ENCODE measurements at regions not wholly inside any gene's neighbourhood (a gene's known extent, or its start where the extent isn't known, plus 50 kb on each side); places are given as distances from the start of the nearest gene placed in this dataset.

GRCh38 chr9:108212184-108212583, 643.6 kb downstream of the ACTL7B start:
- no peak for DNase-seq

GRCh38 chr9:108211411-108211955, 644.3 kb downstream of the ACTL7B start:
- no peak for DNase-seq

DNA sequence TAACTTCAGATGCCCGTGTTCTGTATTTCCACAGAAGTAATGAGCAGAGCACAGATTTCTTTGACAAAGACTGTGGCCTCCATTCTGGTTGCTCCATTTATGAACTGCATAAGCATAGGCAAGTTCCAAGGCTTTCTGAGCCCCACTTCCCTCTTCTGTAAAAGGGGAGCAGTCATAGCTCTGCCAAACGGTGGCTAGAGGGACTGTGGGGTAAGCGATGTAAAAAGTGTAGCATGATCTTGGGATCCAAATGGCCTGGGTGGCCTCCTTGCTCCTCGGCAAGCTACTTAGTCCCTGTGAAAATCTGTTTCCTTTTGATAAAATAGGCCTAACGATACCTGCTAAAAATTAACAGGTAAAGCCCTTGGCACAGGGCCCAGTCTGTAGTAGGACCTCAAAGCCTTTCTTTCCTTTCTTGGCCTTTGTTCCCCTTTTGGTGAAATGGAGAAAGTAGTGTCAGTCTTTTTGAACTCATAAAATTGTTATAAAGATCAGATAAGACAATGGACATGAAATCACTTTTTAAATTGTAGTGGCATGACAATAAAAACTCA, 646.6 kb downstream of the ACTL7B start:
- DNase-seq: no peak

DNA sequence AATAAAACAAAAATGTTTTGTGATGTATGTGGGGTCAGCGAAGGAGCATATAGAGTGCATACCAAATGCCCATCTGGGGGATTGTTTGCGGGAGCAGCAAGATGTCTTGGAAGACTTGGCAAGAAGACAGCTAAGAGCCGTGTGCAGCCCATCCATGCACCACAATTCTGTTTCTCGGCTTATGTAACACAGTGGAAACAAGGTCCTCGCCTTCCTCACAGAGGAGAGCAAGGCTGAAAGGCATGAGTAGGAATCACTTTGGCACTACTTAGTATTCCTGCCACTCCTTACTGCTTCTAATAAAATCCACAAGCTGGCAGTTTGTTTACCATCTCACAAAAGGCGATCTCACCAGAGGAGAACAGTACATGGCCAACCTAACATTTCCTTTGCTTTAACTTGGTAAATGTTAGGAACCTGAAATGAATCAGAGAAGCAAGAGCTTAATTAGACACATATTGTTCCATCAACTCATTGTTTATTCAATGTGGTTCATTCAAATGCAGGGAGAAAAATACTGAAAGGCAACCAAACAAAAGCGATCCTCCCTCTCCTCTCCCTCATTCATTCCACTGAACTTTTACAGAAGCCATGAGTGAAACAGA, 648.1 kb downstream of the ACTL7B start:
- DNase-seq: no peak

GRCh38 chr9:108205276-108205675, 650.5 kb downstream of the ACTL7B start:
- DNase-seq: no peak

GRCh38 chr9:108197899-108198298, 657.9 kb downstream of the ACTL7B start:
- DNase-seq: no peak

GRCh38 chr9:108197008-108197365, 658.8 kb downstream of the ACTL7B start:
- no peak for DNase-seq

DNA sequence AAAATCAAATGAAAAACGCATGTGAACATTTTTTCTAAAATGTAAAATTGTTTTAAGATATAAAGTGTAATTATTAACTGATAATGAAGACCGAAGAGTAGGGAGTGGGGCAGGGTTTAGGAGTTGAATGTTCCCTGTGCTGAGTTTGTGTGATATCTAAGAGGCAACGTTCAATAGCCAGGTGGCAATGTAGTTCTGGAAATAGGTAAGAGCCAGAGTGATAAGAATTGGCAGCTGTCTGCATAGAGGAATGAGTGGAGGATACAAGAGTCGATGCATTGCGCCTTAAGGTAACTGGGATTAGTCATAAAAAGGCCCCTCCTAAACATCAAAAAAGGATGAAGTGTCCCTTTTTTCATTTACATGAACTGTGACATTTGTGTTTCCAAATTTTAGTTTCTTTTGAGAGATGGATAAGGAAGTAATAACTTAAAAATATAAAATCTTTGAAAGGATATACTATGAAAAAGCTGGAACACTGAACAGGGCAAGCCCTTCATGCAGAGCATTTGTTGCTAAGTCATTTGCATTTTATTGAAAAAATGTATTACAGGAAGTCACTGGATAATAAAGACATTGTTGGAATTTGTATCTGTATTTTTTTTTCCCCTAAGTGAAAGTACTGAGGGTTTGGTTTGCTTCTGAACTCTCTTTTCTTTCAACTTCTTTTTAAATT, 659.3 kb downstream of the ACTL7B start:
- DNase-seq: no peak

GRCh38 chr9:108194154-108194553, 661.6 kb downstream of the ACTL7B start:
- no peak for DNase-seq

DNA sequence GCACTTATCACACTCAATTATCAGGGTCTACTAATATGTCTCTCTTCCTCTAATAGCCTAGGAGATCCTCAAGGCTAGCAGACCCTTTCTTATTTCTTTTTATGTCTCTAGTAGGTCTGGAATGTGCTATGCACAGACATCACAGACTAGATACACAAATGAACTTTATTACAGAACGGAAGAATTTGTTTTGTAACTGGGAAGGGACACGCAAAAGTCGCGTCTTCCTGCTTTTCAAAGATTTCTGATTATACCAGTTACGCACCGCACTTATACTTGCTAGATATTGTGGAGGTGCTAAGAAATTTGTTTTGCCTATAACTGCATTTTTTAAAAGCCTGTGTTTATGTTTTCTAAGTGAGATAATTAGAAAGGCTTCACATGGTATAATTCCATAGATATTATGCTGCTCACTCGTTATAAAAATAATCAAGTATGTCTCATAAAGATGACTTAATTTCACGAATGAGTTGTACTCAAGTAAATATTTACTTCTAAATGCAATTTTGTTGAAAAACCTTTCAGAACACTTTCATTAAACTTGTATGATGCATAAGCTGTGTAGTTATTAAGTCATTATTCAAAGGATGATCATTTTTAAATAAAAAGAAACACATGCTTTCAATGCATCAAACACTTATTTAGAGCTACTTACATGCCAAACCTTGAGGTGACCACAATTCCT, 662.6 kb downstream of the ACTL7B start:
- DNase-seq: no peak

DNA sequence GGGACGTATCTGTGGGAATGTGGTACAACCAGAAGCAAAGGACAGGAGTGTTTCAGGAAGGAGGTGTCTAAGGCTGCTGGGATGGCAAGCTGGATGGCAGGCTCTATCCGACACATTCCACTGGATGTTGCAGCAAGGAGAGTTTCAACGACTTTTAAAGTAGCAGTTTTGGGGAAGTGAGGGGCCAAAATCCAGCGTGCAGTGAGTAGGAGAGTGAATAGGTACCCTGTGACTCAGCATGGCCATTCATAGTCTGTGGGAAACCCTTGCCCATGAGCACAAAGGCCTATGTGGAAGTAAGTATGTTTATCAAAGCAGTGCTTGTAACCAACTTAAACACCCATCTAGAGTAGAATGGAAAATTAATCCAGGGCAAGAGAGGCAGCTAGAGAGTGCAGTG, 664.7 kb downstream of the ACTL7B start:
- DNase-seq: no peak

GRCh38 chr9:108188976-108189375, 666.8 kb downstream of the ACTL7B start:
- no peak for DNase-seq

- DNase-seq: no peak
Measured at GRCh38 chr9:108188482-108188881, 667.3 kb downstream of the ACTL7B start.

DNA sequence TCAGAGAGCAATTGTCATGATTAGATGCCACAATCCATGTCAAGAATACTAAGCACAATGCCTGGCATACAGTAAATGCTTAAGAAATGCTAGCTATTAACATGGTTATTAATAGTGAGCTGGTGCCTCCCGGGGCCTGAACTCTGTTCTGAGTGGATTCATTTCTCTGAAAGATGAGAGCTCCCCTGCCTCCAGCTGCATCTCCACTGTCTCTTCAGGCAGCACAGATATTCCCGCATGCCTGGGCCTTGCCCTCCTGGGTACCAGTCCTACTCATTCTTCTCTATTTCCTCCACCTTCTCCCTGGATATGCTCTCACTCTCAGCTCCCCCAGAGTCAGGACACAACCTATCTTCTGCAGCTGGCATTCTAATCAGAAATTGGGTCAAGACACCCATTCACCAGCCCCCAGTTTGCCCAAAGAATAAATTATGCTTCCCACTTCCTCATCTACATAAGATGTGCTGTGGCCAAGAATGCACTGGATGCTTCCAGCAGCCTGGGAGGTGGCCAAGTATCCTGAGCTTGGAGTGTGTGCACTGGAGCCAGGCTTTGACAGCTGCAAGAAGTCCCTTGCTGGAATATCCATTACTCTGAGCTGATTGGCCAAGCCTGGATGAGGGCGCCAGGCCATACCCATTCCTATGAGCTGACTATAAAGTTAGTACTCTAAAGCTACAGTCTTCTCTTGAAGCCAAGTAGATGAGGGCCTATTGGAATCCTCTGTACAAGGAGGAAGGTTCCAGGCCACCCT, 669.0 kb downstream of the ACTL7B start:
- DNase-seq: no peak

GRCh38 chr9:108185613-108186012, 670.2 kb downstream of the ACTL7B start:
- DNase-seq: no peak

GRCh38 chr9:108184941-108185340, 670.8 kb downstream of the ACTL7B start:
- no peak for DNase-seq

GRCh38 chr9:108184009-108184408, 671.8 kb downstream of the ACTL7B start:
- no peak for DNase-seq

DNA sequence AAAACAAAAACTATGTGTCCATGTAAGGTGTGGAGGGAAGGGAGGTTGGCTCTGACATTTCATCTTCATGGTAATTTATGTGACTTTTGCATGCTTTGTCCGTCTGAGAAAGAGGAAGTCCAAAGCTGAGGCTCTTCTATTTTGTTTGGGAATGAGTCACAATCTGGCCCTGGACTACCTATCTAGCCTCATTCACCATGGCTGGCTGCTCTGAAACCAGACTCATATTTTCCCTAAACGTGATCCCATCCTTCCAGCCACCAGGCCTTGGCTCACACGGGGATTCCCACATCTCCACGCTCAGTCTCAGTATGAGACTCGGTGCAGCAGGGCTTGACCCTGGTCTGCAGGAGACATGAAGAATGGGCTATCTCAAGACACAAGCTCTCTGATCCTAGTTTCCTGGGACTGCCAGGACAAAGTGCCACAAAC, 672.8 kb downstream of the ACTL7B start:
- no peak for DNase-seq

DNA sequence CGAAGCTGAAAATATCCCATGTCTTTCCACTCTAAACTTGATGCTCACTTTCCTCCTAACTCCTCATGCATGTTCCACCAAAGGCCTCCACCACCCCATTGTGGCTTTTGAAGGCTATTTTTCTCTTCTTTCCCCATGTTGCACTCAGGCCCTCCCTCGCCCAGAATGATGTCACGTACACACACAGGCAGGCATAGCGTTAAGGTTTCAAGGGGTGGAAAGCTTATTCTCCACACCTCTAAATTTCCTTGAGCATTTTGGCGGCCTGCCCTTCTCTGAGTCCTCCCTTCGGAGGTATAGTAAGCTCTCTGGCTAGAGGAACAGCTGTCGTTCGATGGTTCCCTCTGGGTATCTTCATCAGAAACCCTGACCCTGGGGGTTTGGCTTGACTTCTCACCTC, 673.5 kb downstream of the ACTL7B start:
- no peak for DNase-seq

GRCh38 chr9:108181441-108181840, 674.3 kb downstream of the ACTL7B start:
- no peak for DNase-seq

DNA sequence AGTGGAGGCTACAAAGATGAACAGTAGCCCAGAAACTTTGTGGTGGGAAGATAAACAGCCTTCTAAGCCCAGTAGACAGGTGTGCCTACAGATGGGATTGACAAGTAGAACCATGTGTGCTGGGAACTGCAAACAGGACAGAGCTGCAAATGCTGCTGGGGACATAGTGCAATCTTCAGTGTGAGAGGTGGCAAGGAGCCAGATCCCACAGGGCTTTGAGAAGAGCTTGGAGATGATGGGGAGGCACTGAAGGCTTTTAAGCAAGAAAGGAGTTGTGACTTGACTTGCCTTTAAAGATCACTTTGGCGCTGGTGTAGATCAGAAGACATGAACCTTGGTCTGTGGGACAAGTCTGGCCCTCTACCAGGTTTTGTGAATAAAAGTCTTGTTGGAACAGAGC, 675.2 kb downstream of the ACTL7B start:
- DNase-seq: no peak

DNA sequence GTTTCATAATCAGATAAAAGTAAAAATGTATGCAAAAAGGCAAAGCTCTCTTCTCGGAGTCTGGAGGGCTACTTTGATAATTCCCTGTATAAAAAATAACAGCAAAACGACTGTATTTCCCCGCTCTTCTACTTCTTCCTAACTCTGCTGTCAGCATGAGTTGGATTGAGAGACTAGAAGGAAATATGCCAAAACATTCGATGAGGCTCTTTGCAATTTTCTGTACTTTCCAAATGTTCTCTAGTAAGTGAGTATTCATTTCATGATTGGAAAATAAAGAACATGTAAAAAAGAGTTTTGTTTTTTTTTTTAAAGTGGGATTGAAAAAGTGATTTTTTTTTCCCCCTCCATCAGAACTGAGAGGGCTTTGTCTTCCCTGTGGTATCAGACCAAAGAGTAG, 677.5 kb downstream of the ACTL7B start:
- no peak for DNase-seq

DNA sequence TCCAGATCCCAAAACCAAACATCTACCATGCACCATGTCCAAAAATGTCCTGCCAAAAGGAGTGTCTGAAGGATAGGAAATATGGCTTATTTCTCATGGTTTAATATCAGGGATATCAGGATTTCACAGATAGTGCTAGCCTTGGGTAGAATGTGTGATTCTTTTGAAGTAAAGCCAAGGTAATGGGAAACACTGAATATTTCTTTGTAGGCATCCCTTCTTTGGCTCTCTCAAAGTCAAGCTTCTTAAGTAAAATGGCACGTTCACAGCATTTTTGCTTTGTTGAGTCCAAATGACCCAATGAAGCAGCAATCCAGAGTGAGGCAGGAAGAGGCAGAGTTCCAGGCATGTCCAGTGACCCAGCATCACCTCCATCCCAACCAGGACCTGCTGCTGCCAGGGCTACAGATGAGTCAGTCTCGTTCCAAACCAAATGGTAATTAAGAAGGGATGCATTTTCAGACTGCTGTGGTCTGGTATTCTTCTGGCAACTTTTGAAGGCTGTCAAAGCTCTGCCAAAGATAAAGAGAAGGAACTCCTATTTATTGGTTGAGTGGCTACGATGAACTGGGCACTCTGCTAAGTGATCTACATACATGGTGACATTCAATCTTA, 678.8 kb upstream of the KLF4 start:
- no peak for DNase-seq
